Spinal cord (tissue), 9 donors: ENCODE measurements at regions not wholly inside any gene's neighbourhood (a gene's known extent, or its start where the extent isn't known, plus 50 kb on each side); places are given as distances from the start of the nearest gene placed in this dataset.
"Not testable (repeated sequence)": the region's sequence is repeated elsewhere in the genome, so short reads cannot be mapped to it uniquely, and the experiment has no call there.

ENCODE experiments used
- DNase-seq, 6 donors: peaks; one replicate each; pipeline versions ENCODE4 v3.0.0 to v3.0.0-alpha.2; 2013 to 2015; ENCODE audit warnings: low spot score in 6 of 6, low read depth in 4 of 6
- H3K27ac ChIP-seq: one replicate; pipeline ENCODE4 v1.5.1; 2013; ENCODE audit warnings: low read depth, low read length, control low read depth
- H3K27me3 ChIP-seq: one replicate; pipeline ENCODE4 v1.6.1; 2013; ENCODE audit warnings: low read length; ENCODE audit not compliant: control insufficient read depth, insufficient read depth
- H3K36me3 ChIP-seq: one replicate; pipeline ENCODE4 v1.6.1; 2013; ENCODE audit warnings: low read length; ENCODE audit not compliant: control insufficient read depth, insufficient read depth
- H3K4me1 ChIP-seq: one replicate; pipeline ENCODE4 v1.6.1; 2013; ENCODE audit warnings: low read length; ENCODE audit not compliant: control insufficient read depth, insufficient read depth
- H3K4me3 ChIP-seq: one replicate; pipeline ENCODE4 v1.5.1; 2013; ENCODE audit warnings: low read depth, low read length, control low read depth
- H3K9me3 ChIP-seq: one replicate; pipeline ENCODE4 v1.6.1; 2013; ENCODE audit warnings: low read length; ENCODE audit not compliant: control insufficient read depth, insufficient read depth
- WGBS: methylation state at CpG from one replicate; pipeline ENCODE4 v1.1.5; 2013; ENCODE audit warnings: missing lambda C conversion rate; ENCODE audit not compliant: insufficient coverage; 5-methylcytosine and 5-hydroxymethylcytosine counted together
- donor health status: healthy.

GRCh38 chr11:122198291-122198983 is 82.4 kb upstream of the BLID start:
- Histone ChIP-seq H3K27ac (peak overlapping the region; percentile 75), H3K36me3 (no peaks in the 10 kb centered on the region), H3K9me3 (no peaks in the 10 kb centered on the region), H3K27me3 (no peaks in the 10 kb centered on the region), H3K4me1 (peaks cover 11% of the 10 kb centered on the region), H3K4me3 (no peak overlapping the region)
- no peak for DNase-seq
- 100% methylated on average over 1 of the region's 7 CpGs for WGBS

- H3K4me1 ChIP-seq, result peaks cover 2% of the 10 kb centered on the region
- no peaks in the 10 kb centered on the region for H3K36me3 ChIP-seq
- 95% methylated on average over 8 of the region's 11 CpGs for WGBS
- H3K27ac ChIP-seq, result peak overlapping the region; percentile 75
- no peaks in the 10 kb centered on the region for H3K9me3 ChIP-seq
- DNase-seq, result no peak
- H3K27me3 ChIP-seq, result no peaks in the 10 kb centered on the region
- H3K4me3 ChIP-seq, result no peak overlapping the region
These were observed 81.3 kb upstream of the BLID start for GRCh38 chr11:122197066-122197987.

GRCh38 chr11:122195790-122196189 is 79.8 kb upstream of the BLID start:
- WGBS, result 100% methylated on average over 2 of the region's 3 CpGs
- DNase-seq, result no peak
- no peaks in the 10 kb centered on the region for H3K27me3 ChIP-seq
- H3K27ac ChIP-seq, result no peak overlapping the region
- H3K4me1 ChIP-seq, result no peaks in the 10 kb centered on the region
- H3K36me3 ChIP-seq, result no peaks in the 10 kb centered on the region
- no peaks in the 10 kb centered on the region for H3K9me3 ChIP-seq
- H3K4me3 ChIP-seq, result no peak overlapping the region

GRCh38 chr11:122193881-122194480 is 78.0 kb upstream of the BLID start:
- H3K4me3 ChIP-seq, H3K4me1 ChIP-seq, H3K36me3 ChIP-seq, H3K9me3 ChIP-seq, H3K27me3 ChIP-seq, DNase-seq, H3K27ac ChIP-seq: not testable (repeated sequence)
- WGBS, result 94% methylated on average over 5 of the region's 5 CpGs

GRCh38 chr11:122193457-122193856 is 77.4 kb upstream of the BLID start:
- 80% methylated on average over 1 of the region's 1 CpG for WGBS
- Histone ChIP-seq H3K36me3 (no peaks in the 10 kb centered on the region), H3K9me3 (no peaks in the 10 kb centered on the region), H3K27ac (no peak overlapping the region), H3K4me1 (no peaks in the 10 kb centered on the region), H3K27me3 (no peaks in the 10 kb centered on the region), H3K4me3 (no peak overlapping the region)
- no peak for DNase-seq

GRCh38 chr11:122192634-122193255 is 76.7 kb upstream of the BLID start:
- Histone ChIP-seq H3K4me3 (no peak overlapping the region), H3K27me3 (no peaks in the 10 kb centered on the region), H3K4me1 (no peaks in the 10 kb centered on the region), H3K9me3 (no peaks in the 10 kb centered on the region), H3K36me3 (no peaks in the 10 kb centered on the region), H3K27ac (no peak overlapping the region)
- no peak for DNase-seq
- WGBS, result 75% methylated on average over 1 of the region's 3 CpGs

- Histone ChIP-seq H3K27me3 (no peaks in the 10 kb centered on the region), H3K4me3 (no peak overlapping the region), H3K9me3 (no peaks in the 10 kb centered on the region), H3K4me1 (no peaks in the 10 kb centered on the region), H3K27ac (no peak overlapping the region), H3K36me3 (no peaks in the 10 kb centered on the region)
- no CpG with 5 or more reads among the region's 2 CpGs for WGBS
- DNase-seq, result no peak
These were observed 74.8 kb upstream of the BLID start for GRCh38 chr11:122190768-122191167.

- DNase-seq, result no peak
- H3K4me1 ChIP-seq, result no peaks in the 10 kb centered on the region
- H3K4me3 ChIP-seq, result no peak overlapping the region
- H3K27ac ChIP-seq, result no peak overlapping the region
- no peaks in the 10 kb centered on the region for H3K27me3 ChIP-seq
- WGBS, result no CpG with 5 or more reads among the region's 2 CpGs
- no peaks in the 10 kb centered on the region for H3K9me3 ChIP-seq
- H3K36me3 ChIP-seq, result no peaks in the 10 kb centered on the region
These were observed 73.2 kb upstream of the BLID start for GRCh38 chr11:122189229-122189628.

GRCh38 chr11:122187373-122188165 is 71.6 kb upstream of the BLID start:
- WGBS, result 100% methylated on average over 1 of the region's 9 CpGs
- no peaks in the 10 kb centered on the region for H3K4me1 ChIP-seq
- H3K36me3 ChIP-seq, result no peaks in the 10 kb centered on the region
- no peaks in the 10 kb centered on the region for H3K27me3 ChIP-seq
- H3K27ac ChIP-seq, result no peak overlapping the region
- DNase-seq, result no peak
- H3K9me3 ChIP-seq, result no peaks in the 10 kb centered on the region
- H3K4me3 ChIP-seq, result no peak overlapping the region
